ENCODE measurements at regions not wholly inside any gene's neighbourhood (a gene's known extent, or its start where the extent isn't known, plus 50 kb on each side); places are given as distances from the start of the nearest gene placed in this dataset.

DNA sequence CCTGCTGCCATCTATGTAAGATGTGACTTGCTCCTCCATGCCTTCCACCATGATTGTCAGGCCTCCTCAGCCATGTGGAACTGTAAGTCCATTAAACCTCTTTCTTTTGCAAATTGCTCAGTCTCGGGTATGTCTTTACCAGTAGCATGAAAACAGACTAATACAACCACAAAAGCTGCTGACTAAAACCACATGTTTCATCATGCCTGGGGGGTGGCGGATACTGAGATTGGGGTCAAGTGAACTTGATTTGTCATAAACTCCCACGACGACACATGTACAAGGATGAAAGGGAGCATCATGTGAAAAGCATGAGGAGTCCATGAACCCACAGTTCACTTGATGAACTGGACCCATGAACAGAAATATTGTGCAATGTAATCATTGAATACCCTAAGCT lies 134.9 kb upstream of the ANK3 start:
- TF ChIP-seq, protein P1, sequence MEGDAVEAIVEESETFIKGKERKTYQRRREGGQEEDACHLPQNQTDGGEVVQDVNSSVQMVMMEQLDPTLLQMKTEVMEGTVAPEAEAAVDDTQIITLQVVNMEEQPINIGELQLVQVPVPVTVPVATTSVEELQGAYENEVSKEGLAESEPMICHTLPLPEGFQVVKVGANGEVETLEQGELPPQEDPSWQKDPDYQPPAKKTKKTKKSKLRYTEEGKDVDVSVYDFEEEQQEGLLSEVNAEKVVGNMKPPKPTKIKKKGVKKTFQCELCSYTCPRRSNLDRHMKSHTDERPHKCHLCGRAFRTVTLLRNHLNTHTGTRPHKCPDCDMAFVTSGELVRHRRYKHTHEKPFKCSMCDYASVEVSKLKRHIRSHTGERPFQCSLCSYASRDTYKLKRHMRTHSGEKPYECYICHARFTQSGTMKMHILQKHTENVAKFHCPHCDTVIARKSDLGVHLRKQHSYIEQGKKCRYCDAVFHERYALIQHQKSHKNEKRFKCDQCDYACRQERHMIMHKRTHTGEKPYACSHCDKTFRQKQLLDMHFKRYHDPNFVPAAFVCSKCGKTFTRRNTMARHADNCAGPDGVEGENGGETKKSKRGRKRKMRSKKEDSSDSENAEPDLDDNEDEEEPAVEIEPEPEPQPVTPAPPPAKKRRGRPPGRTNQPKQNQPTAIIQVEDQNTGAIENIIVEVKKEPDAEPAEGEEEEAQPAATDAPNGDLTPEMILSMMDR (IDR thresholded peaks at IDR 0.05; ENCODE audit: low read depth, low read length, missing input control), result no peak
- TF ChIP-seq, protein P2, sequence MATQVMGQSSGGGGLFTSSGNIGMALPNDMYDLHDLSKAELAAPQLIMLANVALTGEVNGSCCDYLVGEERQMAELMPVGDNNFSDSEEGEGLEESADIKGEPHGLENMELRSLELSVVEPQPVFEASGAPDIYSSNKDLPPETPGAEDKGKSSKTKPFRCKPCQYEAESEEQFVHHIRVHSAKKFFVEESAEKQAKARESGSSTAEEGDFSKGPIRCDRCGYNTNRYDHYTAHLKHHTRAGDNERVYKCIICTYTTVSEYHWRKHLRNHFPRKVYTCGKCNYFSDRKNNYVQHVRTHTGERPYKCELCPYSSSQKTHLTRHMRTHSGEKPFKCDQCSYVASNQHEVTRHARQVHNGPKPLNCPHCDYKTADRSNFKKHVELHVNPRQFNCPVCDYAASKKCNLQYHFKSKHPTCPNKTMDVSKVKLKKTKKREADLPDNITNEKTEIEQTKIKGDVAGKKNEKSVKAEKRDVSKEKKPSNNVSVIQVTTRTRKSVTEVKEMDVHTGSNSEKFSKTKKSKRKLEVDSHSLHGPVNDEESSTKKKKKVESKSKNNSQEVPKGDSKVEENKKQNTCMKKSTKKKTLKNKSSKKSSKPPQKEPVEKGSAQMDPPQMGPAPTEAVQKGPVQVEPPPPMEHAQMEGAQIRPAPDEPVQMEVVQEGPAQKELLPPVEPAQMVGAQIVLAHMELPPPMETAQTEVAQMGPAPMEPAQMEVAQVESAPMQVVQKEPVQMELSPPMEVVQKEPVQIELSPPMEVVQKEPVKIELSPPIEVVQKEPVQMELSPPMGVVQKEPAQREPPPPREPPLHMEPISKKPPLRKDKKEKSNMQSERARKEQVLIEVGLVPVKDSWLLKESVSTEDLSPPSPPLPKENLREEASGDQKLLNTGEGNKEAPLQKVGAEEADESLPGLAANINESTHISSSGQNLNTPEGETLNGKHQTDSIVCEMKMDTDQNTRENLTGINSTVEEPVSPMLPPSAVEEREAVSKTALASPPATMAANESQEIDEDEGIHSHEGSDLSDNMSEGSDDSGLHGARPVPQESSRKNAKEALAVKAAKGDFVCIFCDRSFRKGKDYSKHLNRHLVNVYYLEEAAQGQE (IDR thresholded peaks at IDR 0.05), result no peak
- no peak for TF ChIP-seq HNF4G (IDR thresholded peaks at IDR 0.05)
- no peak for TF ChIP-seq JUND (IDR thresholded peaks at IDR 0.05)
- TF ChIP-seq RAD21 (IDR thresholded peaks at IDR 0.05), result no peak
- no peak for TF ChIP-seq YY1 (IDR thresholded peaks at IDR 0.05)
- no peak for TF ChIP-seq ATF3 (IDR thresholded peaks at IDR 0.05)
- no peak for TF ChIP-seq TAF1 (conservative IDR thresholded peaks at IDR 0.05)
- TF ChIP-seq RXRA (IDR thresholded peaks at IDR 0.05), result no peak
- TF ChIP-seq SP1 (IDR thresholded peaks at IDR 0.05), result no peak
- no peak for TF ChIP-seq FOXA1 (IDR thresholded peaks at IDR 0.05)
- TF ChIP-seq EGR1 (IDR thresholded peaks at IDR 0.05; ENCODE audit: low read depth in 2 of 2), result no peak
- TF ChIP-seq GABPA (IDR thresholded peaks at IDR 0.05 in 1 of 2, conservative IDR thresholded peaks at IDR 0.05 in 1 of 2), result no peak
- no peak for TF ChIP-seq NR2F2 (IDR thresholded peaks at IDR 0.05)

Measured in liver (tissue), 3 donors.